ENCODE measurements at regions not wholly inside any gene's neighbourhood (a gene's known extent, or its start where the extent isn't known, plus 50 kb on each side); places are given as distances from the start of the nearest gene placed in this dataset.
"Not testable (repeated sequence)": the region's sequence is repeated elsewhere in the genome, so short reads cannot be mapped to it uniquely, and the experiment has no call there.

GRCh38 chr15:77861997-77862635 lies 215.4 kb downstream of the TBC1D2B start:
- H3K9me3 Mint-ChIP-seq, H3K36me3 Mint-ChIP-seq, H3K27ac Mint-ChIP-seq, ATAC-seq: not testable (repeated sequence)
- peak in 1 of 2 donors; percentile 11 for DNase-seq (ENCODE audit: low spot score in 2 of 2)

GRCh38 chr15:77860071-77860691 lies 217.3 kb downstream of the TBC1D2B start:
- H3K9me3 Mint-ChIP-seq = no peaks in the 10 kb centered on the region
- DNase-seq (ENCODE audit: low spot score in 2 of 2) (peak in 1 of 2 donors; percentile 41), ATAC-seq (no peak)
- H3K36me3 Mint-ChIP-seq = no peaks in the 10 kb centered on the region
- H3K27ac Mint-ChIP-seq = no peak overlapping the region

- peak in 1 of 2 donors; percentile 44 for DNase-seq (ENCODE audit: low spot score in 2 of 2)
- H3K36me3 Mint-ChIP-seq = no peaks in the 10 kb centered on the region
- H3K27ac Mint-ChIP-seq = peak overlapping the region in 1 of 2 donors; percentile 17
- ATAC-seq = no peak
- H3K9me3 Mint-ChIP-seq = no peaks in the 10 kb centered on the region
These were observed 217.9 kb downstream of the TBC1D2B start for GRCh38 chr15:77859491-77860060.

GRCh38 chr15:77858792-77859490 lies 218.6 kb downstream of the TBC1D2B start:
- ATAC-seq (no peak), DNase-seq (ENCODE audit: low spot score in 2 of 2) (peak in 1 of 2 donors; percentile 21)
- no peaks in the 10 kb centered on the region for H3K36me3 Mint-ChIP-seq
- H3K9me3 Mint-ChIP-seq = no peaks in the 10 kb centered on the region
- no peak overlapping the region for H3K27ac Mint-ChIP-seq

GRCh38 chr15:77857419-77857818 lies 220.1 kb downstream of the TBC1D2B start:
- no peaks in the 10 kb centered on the region for H3K9me3 Mint-ChIP-seq

GRCh38 chr15:77856705-77857346 lies 220.7 kb downstream of the TBC1D2B start:
- Mint-ChIP-seq H3K27ac (no peak overlapping the region), H3K9me3 (no peaks in the 10 kb centered on the region), H3K36me3 (no peaks in the 10 kb centered on the region)
- DNase-seq (ENCODE audit: low spot score in 2 of 2) (peak in 1 of 2 donors; percentile 2), ATAC-seq (no peak)

More at GRCh38 chr15:77857419-77857818, 220.1 kb downstream of the TBC1D2B start:
- ATAC-seq (no peak), DNase-seq (ENCODE audit: low spot score in 2 of 2) (peak in 1 of 2 donors; percentile 16)
- Mint-ChIP-seq H3K36me3 (no peaks in the 10 kb centered on the region), H3K27ac (no peak overlapping the region)

GRCh38 chr15:77855871-77856270 lies 221.6 kb downstream of the TBC1D2B start:
- no peaks in the 10 kb centered on the region for H3K9me3 Mint-ChIP-seq
- ATAC-seq (no peak), DNase-seq (ENCODE audit: low spot score in 2 of 2) (no peak)
- peak overlapping the region in 1 of 2 donors; percentile 69 for H3K27ac Mint-ChIP-seq
- H3K36me3 Mint-ChIP-seq = no peaks in the 10 kb centered on the region

GRCh38 chr15:77854980-77855379 lies 222.3 kb upstream of the LINGO1 start:
- peaks cover 0 to 4% of the 10 kb centered on the region in 2 donors for H3K36me3 Mint-ChIP-seq
- H3K27ac Mint-ChIP-seq = no peak overlapping the region
- ATAC-seq (no peak), DNase-seq (ENCODE audit: low spot score in 2 of 2) (peak in 1 of 2 donors; percentile 0)
- no peaks in the 10 kb centered on the region for H3K9me3 Mint-ChIP-seq

- ATAC-seq (no peak), DNase-seq (ENCODE audit: low spot score in 2 of 2) (peak in 1 of 2 donors; percentile 20)
- H3K27ac Mint-ChIP-seq = no peak overlapping the region
- H3K36me3 Mint-ChIP-seq = peaks cover 0 to 4% of the 10 kb centered on the region in 2 donors
- H3K9me3 Mint-ChIP-seq = no peaks in the 10 kb centered on the region
These were observed 221.2 kb upstream of the LINGO1 start for GRCh38 chr15:77853910-77854309.

GRCh38 chr15:77853008-77853328 lies 220.3 kb upstream of the LINGO1 start:
- ATAC-seq = no peak
- Mint-ChIP-seq H3K36me3 (peaks cover 0 to 4% of the 10 kb centered on the region in 2 donors), H3K9me3 (no peaks in the 10 kb centered on the region), H3K27ac (no peak overlapping the region)
- no peak for DNase-seq (ENCODE audit: low spot score in 2 of 2)

GRCh38 chr15:77852241-77853007 lies 219.7 kb upstream of the LINGO1 start:
- ATAC-seq (no peak), DNase-seq (ENCODE audit: low spot score in 2 of 2) (peak in 1 of 2 donors; percentile 28)
- no peak overlapping the region for H3K27ac Mint-ChIP-seq
- peaks cover 0 to 4% of the 10 kb centered on the region in 2 donors for H3K36me3 Mint-ChIP-seq
- no peaks in the 10 kb centered on the region for H3K9me3 Mint-ChIP-seq

- Mint-ChIP-seq H3K36me3 (peaks cover 0 to 4% of the 10 kb centered on the region in 2 donors), H3K9me3 (no peaks in the 10 kb centered on the region), H3K27ac (no peak overlapping the region)
- DNase-seq (ENCODE audit: low spot score in 2 of 2) (peak in 1 of 2 donors; percentile 37), ATAC-seq (no peak)
These were observed 219.0 kb upstream of the LINGO1 start for GRCh38 chr15:77851691-77852090.

- DNase-seq (ENCODE audit: low spot score in 2 of 2) = no peak
- Mint-ChIP-seq H3K9me3 (no peaks in the 10 kb centered on the region), H3K27ac (no peak overlapping the region), H3K36me3 (peaks cover 0 to 4% of the 10 kb centered on the region in 2 donors)
- ATAC-seq = no peak
These were observed 218.4 kb upstream of the LINGO1 start for GRCh38 chr15:77851086-77851485.

- peaks cover 0 to 8% of the 10 kb centered on the region in 2 donors for H3K36me3 Mint-ChIP-seq
- ATAC-seq = no peak
- no peak for DNase-seq (ENCODE audit: low spot score in 2 of 2)
- H3K9me3 Mint-ChIP-seq = peaks cover 0 to 7% of the 10 kb centered on the region in 2 donors
- no peak overlapping the region for H3K27ac Mint-ChIP-seq
These were observed 214.3 kb upstream of the LINGO1 start for GRCh38 chr15:77846986-77847385.

GRCh38 chr15:77846360-77846759 lies 213.6 kb upstream of the LINGO1 start:
- no peak for DNase-seq (ENCODE audit: low spot score in 2 of 2)
- H3K27ac Mint-ChIP-seq = no peak overlapping the region

GRCh38 chr15:77844798-77845446 lies 212.2 kb upstream of the LINGO1 start:
- ATAC-seq (no peak), DNase-seq (ENCODE audit: low spot score in 2 of 2) (no peak)
- peaks cover 0 to 7% of the 10 kb centered on the region in 2 donors for H3K9me3 Mint-ChIP-seq
- peaks cover 0 to 4% of the 10 kb centered on the region in 2 donors for H3K36me3 Mint-ChIP-seq
- H3K27ac Mint-ChIP-seq = no peak overlapping the region

More at GRCh38 chr15:77846360-77846759, 213.6 kb upstream of the LINGO1 start:
- Mint-ChIP-seq H3K9me3 (peaks cover 0 to 7% of the 10 kb centered on the region in 2 donors), H3K36me3 (peaks cover 0 to 8% of the 10 kb centered on the region in 2 donors)
- no peak for ATAC-seq

All from activated naive CD4-positive, alpha-beta T cell treated with anti-CD3 and anti-CD28 coated beads, Interleukin-2, amount 50 U/mL, for 72 hours (primary cell).